Ramos (cell line): ENCODE measurements at regions not wholly inside any gene's neighbourhood (a gene's known extent, or its start where the extent isn't known, plus 50 kb on each side); places are given as distances from the start of the nearest gene placed in this dataset.
"Not testable (repeated sequence)": the region's sequence is repeated elsewhere in the genome, so short reads cannot be mapped to it uniquely, and the experiment has no call there.

Experiments
- in situ Hi-C: fragments of 300-500 bp; cut with MboI; formaldehyde crosslinking; loops from one replicate; pipeline ENCODE4 v1.14.3; 2022; ENCODE audit warnings: low sequenced_read_pairs; ENCODE audit not compliant: unreplicated experiment

DNA sequence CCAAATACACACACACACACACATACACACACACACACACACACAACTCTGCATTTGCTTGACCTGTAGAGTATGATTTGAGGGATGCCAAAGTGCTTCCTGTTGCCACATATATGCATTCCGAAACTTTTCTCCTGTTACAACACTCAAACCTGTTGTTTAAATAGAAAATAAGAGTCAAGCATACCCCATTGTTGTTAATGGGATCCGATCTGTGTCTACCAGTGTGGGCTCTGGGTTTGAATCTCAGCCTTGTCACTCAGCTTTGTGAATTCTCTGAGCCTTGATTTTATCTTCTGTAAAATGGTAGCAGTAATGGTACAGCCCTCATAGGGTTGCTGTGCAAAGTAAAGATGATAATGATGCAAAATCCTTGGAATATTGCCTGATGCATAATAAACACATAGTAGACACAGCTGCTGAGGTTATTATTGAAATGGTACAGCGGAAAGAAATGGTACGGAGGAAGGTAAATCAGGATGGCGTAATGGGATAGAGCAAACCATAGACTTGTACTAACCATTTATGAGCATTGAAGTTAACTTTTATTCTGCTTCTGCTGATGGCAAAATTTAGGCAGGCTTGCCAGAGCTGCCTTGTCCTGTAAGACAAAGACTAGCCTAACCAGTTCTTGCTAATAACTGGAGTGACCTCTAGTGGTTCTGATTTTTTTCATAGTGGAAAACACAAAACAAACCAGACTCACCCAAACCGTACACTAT is 113.5 kb upstream of the PHACTR1 start:
- in situ Hi-C loops: loop anchor here (25.0 kb wide), 1 partner anchor 941 kb away; no protein-coding TSS in a partner anchor

DNA sequence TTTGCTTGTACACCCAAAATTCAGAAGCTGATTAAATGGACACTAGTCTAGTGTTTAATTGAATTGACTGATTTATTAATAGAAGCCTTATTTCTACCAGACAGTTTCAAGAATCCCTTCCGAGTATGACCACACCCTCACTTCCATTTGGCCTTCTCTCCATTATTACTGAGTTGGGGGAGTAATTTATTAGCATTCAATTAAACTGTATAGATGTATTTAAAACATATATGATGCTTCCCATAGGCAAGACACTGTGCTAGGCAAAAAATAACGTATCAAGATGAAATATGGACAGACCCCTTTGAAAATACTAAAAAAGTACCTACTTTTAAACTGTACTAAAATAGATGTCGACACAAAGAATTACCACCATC is 112.9 kb upstream of the PHACTR1 start:
- in situ Hi-C loops: loop anchor here (25.0 kb wide), 1 partner anchor 941 kb away; no protein-coding TSS in a partner anchor

- in situ Hi-C loops: loop anchor here (25.0 kb wide), 1 partner anchor 944 kb away; no protein-coding TSS in a partner anchor
Observed at GRCh38 chr6:12605888-12606345, 110.7 kb upstream of the PHACTR1 start.

GRCh38 chr6:12606616-12607015 is 110.0 kb upstream of the PHACTR1 start:
- in situ Hi-C loops: loop anchor here (25.0 kb wide), 1 partner anchor 944 kb away; no protein-coding TSS in a partner anchor

GRCh38 chr6:12608016-12608860 is 108.3 kb upstream of the PHACTR1 start:
- in situ Hi-C loops: loop anchor here (25.0 kb wide), 1 partner anchor 946 kb away; no protein-coding TSS in a partner anchor

DNA sequence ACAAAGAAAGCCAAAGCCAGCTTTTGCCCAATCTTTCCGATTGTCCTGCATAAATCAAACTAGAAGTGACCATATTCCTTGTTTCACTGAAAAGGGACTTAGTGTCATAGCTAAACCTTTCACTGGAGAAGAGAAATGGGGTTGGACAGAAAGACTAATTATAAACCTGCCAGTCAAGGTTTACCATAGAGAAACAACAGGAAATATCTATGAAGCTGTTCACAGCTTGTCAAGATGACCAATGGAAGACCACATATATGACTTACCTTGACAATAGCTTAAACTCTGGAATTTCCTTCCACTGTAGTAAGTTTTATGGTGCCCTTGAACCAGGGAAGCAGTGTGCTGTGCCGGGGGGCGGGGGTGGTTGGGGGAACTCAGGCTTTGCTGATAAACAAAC is 107.7 kb upstream of the PHACTR1 start:
- in situ Hi-C loops: loop anchor here (25.0 kb wide), 1 partner anchor 947 kb away; no protein-coding TSS in a partner anchor

DNA sequence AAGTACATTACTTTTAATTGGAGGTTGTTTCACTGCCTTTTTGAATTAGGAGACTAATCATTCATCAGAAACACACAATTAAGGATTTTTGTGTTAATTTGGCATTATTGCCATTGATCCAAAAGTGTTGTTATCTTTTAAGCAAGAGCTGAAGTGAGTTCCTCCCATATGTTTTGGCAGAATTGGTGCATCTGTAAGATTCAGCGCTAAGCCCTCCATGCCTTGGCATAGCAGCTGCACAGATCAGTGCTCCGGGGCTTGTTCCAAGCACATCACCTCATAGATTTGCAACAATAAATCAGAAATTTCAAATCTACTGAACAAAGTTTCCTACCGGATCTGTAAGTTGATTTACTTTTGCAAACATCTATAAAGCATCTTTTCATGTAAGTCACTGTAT is 106.8 kb upstream of the PHACTR1 start:
- in situ Hi-C loops: loop anchor here (25.0 kb wide), 1 partner anchor 947 kb away; no protein-coding TSS in a partner anchor

- in situ Hi-C loops: loop anchor here (25.0 kb wide), 1 partner anchor 949 kb away; no protein-coding TSS in a partner anchor
Observed at GRCh38 chr6:12610862-12611261, 105.7 kb upstream of the PHACTR1 start.

GRCh38 chr6:12613811-12614210 is 102.8 kb upstream of the PHACTR1 start:
- in situ Hi-C loops: loop anchor here (25.0 kb wide), 1 partner anchor 952 kb away; no protein-coding TSS in a partner anchor

DNA sequence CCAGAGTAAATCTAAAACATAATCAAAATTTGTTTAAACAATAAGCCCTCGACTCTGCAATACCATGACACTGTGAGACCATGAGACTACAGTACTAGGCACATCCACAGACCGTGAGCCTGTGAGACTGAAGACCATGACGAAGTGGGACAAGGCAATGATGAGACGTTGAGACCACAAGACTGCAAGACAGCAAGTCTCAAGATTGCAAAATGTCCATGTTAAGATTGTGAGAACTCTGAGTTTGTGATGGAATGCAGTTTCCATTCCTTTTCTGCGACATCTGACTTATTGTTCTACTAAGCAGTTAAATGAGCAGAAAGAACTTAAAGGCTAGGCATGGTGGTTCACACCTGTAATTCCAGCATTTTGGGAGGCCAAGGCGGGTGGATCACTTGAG is 102.1 kb upstream of the PHACTR1 start:
- in situ Hi-C loops: loop anchor here (25.0 kb wide), 1 partner anchor 952 kb away; no protein-coding TSS in a partner anchor

DNA sequence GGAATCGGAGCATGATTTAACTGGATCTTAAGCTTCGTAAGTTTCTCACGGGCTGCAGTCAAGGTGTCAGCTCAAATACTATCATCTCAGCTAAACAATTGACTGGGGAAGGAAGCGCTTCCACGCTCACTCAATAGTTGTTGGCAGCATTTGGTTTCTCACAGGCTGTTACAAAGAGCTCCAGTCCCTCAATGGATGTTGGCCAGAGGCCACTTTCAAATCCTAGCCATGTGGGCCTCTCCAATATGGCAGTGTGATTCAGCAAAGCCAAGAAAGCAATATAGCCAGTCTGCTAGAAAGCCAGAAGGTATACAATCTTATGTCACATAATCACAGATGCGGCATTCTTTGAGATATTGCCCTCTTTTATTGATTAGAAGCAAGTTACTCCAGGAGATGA is 98.3 kb upstream of the PHACTR1 start:
- in situ Hi-C loops: loop anchor here (25.0 kb wide), 1 partner anchor 956 kb away; no protein-coding TSS in a partner anchor

GRCh38 chr6:12621754-12622153 is 94.8 kb upstream of the PHACTR1 start:
- in situ Hi-C loops: loop anchor here (25.0 kb wide), 1 partner anchor 959 kb away; no protein-coding TSS in a partner anchor

GRCh38 chr6:12622566-12622965 is 94.0 kb upstream of the PHACTR1 start:
- in situ Hi-C loops: loop anchor here (25.0 kb wide), 1 partner anchor 960 kb away; no protein-coding TSS in a partner anchor

DNA sequence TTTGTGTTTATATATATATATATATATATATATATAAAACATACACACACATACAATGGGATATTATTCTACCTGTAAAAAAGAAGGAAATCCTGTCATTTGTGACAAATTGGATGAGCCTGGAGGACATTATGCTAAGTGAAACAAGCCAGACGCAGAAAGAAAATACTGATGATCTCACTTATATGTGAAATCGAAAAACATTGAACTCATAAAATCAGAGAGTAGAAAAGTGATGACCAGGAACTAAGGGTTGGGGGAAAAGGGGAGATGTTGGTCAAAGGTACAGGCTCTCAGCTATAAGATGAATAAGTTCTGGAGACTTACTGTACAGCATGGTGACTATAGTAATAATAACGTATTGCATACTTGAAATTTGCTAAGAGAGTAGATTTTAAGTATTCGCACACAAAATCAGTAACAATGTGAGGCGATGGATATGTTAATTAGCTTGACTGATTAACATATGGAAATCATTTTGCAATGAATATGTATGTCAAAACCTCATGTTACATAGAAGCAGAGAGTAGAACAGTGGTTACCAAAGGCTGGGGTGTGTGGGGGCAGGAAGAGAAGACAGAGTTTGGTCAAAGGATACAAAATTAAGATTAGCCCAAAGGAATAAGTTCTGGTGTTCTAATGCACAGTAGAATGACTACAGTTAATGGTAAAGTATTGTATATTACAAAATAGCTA is 92.3 kb upstream of the PHACTR1 start:
- in situ Hi-C loops: loop anchor here (25.0 kb wide), 1 partner anchor 962 kb away; no protein-coding TSS in a partner anchor

GRCh38 chr6:12627053-12627452 is 89.5 kb upstream of the PHACTR1 start:
- in situ Hi-C loops: no loop called here

GRCh38 chr6:12628327-12628726 is 88.2 kb upstream of the PHACTR1 start:
- in situ Hi-C loops: no loop called here

DNA sequence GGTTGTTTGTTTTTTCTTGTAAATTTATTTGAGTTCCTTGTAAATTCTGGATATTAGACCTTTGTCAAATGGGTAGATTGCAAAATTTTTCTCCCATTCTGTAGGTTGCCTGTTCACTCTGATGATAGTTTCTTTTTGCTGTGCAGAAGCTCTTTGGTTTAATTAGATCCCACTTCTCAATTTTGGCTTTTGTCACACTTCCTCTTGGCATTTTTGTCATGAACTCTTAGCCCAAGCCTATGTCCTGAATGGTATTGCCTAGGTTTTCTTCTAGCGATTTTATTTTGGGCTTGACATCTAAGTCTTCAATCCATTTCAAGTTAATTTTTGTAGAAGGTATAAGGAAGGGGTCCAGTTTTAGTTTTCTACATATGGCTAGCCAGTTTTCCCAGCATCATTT is 82.8 kb upstream of the PHACTR1 start:
- in situ Hi-C loops: not testable (repeated sequence)

DNA sequence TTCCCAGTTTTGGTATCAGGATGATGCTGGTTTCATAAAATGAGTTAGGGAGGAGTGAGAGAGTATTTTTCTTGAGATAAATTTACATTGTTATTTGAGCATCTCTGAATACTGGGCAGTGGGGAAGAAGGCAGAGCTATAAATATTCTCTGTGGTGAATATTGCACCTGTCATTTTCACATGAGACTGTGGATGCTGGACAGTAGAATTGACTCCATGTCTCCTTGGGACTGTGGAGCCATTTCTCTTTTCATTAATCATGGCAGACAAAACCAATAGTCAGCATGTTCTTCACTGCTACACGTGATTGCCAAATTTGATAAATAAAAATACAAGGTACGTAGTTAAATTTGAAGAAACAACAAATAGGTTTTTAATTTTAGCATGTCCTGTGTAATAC is 81.2 kb upstream of the PHACTR1 start:
- in situ Hi-C loops: no loop called here

DNA sequence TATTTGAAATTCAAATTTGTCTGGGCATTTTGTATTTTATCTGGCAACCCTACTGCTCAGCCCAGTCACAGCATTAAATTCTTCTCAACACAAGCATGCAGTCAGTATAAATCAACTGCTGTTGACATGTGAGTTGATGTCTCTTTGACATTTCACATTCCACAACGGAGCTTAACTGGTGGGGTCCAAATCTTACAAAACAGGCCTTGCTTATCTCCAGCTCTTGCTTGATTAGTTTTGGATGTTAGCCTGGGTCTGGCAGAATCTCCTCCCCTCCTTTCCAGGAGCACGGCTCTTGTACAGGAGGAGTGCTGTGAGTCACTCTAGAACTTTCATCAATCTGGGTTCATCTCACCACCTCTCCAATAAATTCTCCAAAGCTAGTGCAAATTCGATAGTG is 80.8 kb upstream of the PHACTR1 start:
- in situ Hi-C loops: no loop called here

DNA sequence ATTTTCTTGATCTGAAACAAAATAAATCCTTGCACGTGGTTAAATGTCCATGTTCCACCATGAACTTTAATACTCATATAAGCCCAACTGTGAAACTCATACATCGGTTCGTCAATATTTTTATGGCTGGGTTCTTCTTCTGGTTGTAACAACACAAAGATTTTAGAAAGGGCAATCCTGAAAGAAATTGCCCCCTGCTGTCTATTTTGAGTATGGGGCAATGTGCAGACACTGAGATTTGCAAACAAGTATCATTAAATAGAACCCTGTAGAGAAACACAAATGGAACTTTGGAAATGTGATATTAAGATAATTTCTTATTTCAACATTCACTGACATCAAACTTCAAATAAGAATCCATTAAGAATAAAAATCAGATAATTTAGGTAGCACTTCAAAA is 80.2 kb upstream of the PHACTR1 start:
- in situ Hi-C loops: no loop called here
